HK-2 (cell line): ENCODE measurements at regions not wholly inside any gene's neighbourhood (a gene's known extent, or its start where the extent isn't known, plus 50 kb on each side); places are given as distances from the start of the nearest gene placed in this dataset.

Source experiments
- DNase-seq: peaks from one replicate; pipeline ENCODE4 v3.0.0-alpha.2; 2018; ENCODE audit not compliant: unreplicated experiment

DNA sequence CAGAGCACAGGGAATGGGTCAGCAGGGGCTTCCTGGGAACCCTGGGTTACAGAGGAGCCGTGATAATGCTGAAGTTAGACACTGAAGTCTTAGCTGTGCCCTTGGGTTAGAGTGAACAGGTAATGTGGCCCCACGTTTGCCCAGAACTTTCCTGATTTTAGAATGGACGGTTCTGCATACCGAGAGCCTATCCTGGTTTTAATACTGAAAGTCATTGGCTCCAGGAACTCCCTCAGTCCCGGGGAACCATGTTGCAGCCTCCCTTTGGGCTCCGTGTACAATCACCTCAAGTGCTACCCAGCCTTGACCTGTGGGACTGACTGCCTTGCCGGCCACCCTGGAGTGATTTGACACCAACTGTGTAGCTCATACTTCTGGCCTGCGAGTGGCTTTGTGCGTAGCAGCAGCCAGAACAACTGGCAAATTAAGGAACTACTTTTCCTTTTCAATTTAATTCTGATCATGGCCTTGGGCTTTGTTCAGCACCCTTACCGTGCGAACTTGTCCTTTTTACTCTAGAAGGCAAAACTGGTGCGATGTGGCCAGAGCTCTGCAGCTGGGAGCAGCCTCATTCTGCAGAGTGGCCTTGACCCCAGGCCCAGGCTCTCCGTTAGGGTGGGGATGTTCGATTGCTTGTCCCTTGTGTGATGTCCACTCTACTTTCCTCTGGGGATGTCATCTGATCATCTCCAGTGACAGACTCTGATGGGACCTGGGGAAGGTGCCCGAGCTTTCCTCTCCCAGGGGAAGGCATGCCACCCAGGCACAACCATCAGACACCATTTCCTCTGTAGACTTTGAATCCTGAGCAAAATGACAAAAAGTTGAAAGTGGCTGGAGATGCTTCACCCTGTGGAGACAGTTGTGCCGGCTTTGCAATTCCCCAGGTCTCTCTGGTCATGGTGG, 265.9 kb downstream of the GLRX3 start:
- DNase-seq, result no peak

DNA sequence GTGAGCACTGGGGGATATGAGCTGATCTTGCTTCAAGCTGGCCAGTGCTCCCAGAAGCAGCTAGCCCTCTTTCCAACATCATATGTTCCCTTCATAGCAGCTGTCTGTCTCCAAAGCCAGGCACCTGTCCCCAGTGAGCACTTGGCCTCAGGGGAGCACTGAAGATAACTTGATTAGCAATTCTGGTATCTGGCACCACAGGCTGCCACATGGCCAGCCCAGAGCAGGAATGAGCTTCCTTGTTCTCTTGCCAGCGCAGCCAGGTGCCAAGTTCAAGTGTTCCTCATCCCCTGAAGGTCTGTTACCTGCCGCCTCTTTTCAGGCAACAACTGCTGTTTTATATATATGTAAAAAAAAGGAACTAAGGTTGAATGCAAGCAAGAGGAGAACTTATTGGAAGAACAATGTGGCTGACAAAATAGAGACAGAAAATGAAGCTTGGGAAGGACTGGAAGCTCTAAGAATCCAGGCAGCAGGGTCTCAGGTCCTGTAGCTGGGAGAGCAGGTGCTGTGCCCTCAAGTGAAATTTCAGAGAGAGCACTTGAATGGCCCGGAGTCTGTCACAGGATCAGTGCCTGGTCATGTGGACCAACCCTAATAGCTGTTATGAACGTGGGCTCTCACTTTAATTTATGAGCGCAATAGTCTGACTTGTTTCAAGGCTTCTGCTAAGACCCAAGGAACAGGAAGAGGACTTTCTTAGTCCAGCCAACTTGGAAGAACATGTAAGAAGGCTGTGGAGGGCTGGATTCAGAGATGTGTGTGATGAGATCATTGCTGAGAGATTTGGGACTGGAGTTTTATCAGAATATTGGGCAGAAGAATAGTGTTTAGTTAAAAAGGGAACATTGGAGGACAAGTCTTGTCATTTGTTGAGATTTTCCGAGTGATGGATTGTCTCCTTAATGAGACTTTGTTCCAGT, 267.2 kb downstream of the GLRX3 start:
- DNase-seq, result no peak

GRCh38 chr10:130404476-130405055, 268.4 kb downstream of the GLRX3 start:
- no peak for DNase-seq

DNA sequence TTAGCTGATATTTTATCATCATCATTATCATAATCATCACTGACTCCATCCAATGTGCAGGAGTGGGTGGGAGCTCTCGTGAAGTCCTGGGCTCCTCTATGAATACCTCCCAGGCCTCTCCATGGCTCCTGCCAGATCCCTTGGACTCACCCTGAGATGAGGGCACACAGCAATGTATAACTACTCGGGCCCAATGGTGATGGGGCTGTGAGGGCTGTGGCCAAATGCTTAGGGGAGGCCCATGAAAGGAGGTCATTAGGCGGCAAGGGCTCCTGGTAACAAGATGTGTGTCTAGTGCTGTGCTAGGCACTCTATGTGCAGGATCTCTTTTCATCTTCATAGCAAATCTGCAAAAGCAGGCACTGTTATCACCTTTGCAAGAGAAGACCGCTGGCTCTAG, 270.9 kb downstream of the GLRX3 start:
- no peak for DNase-seq

DNA sequence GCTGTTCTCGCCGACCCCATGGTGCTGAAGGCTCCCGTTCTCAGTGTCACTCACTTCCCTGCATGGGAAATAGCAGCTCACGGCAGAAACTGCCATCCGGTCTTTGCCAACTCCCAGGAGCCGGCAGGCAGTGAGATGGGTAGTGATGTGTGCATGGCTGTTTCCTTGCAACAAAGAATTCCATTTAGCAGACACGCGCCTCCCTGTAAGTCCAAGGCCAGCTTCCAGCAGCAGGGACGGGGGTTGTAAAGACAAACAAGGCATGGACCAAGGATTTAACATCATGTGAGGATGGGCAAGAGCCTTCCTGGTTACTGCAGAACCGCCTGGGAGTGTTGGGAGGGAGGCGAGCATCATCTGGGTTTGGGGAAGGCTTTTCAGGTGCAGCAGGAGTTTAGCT, 273.1 kb downstream of the GLRX3 start:
- DNase-seq, result no peak

GRCh38 chr10:130409931-130410330, 273.7 kb downstream of the GLRX3 start:
- no peak for DNase-seq

GRCh38 chr10:130411496-130412085, 275.4 kb downstream of the GLRX3 start:
- no peak for DNase-seq

- no peak for DNase-seq
Measured at GRCh38 chr10:130412317-130412716, 276.1 kb downstream of the GLRX3 start.

GRCh38 chr10:130416334-130417150, 280.4 kb downstream of the GLRX3 start:
- DNase-seq, result no peak

- DNase-seq, result no peak
Measured at GRCh38 chr10:130418731-130419130, 282.5 kb downstream of the GLRX3 start.

DNA sequence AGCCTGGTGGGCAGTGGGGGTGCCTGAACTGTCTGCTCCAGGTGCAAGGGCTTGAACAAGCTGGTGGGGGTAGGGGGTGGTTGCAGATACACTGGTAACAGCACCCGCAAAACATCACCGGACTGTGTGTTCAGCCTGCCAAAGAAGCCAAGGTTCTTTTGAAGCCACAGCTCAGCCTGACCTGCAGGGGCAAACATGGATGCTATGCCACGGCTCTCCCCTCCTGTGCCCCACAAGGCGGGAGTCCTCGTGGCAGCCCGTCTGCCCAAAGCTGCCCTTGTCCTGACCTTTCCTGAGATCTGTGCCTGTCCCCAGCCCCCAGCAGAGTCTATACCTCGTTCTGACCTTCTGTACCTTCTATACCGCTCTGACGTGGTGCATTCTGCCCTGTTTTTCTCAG, 285.7 kb downstream of the GLRX3 start:
- DNase-seq, result no peak

GRCh38 chr10:130422366-130423324, 286.5 kb downstream of the GLRX3 start:
- DNase-seq, result no peak

DNA sequence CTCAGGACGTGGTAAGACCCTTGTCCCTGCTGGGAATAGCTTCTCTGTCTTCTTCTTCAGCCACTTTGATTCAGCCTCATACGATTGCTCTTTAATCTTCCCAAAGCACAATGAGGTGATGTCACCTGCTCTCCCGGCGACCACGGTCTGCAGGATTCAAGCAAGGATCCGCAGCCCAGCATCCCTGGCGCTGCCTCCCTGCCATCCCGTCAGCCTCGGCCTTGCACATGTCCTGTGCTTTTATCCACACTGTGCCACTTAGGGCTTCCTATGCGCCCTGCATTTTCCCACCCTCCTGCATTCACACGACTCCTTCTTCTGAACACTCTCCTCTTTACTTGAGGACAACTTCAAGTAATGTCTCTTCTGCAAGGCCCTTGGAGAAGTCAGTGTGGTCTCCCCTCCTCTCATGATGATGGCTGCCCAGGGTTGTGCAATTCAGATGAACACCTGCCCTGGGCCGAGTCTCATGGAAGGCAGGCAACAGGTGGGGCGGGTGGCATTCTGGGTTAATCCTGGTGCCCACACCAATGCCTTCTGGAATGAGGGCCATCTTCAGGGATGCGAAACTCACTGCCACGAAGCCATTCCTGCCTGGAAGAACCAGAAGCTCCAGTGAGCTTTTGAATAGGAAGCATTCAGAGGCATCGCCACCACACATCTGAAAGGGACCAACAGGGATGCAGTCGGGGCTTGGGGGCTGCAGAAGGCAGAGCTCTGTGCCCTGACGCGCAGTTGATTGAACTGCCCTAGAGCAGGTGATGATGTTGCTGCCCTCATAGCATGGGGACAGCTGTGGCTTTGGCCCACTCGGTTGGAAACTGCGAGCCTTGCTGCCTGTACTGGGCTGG, 287.5 kb downstream of the GLRX3 start:
- no peak for DNase-seq

- no peak for DNase-seq
Measured at GRCh38 chr10:130424418-130424817, 288.2 kb downstream of the GLRX3 start.

GRCh38 chr10:130425169-130425568, 289.0 kb downstream of the GLRX3 start:
- no peak for DNase-seq

- no peak for DNase-seq
Measured at GRCh38 chr10:130425881-130426435, 289.8 kb downstream of the GLRX3 start.

GRCh38 chr10:130427216-130427722, 291.1 kb downstream of the GLRX3 start:
- no peak for DNase-seq

GRCh38 chr10:130428936-130429335, 292.7 kb downstream of the GLRX3 start:
- DNase-seq, result no peak
